Hematopoietic multipotent progenitor cell treated with erythropoietin and hydrocortisone succinate and interleukin-3 and kit ligand, for 6 days (in vitro differentiated cells): ENCODE measurements at regions not wholly inside any gene's neighbourhood (a gene's known extent, or its start where the extent isn't known, plus 50 kb on each side); places are given as distances from the start of the nearest gene placed in this dataset.

Source experiments
- DNase-seq: peaks from one replicate; pipeline ENCODE4 v3.0.0-alpha.2; 2015

- DNase-seq: no peak
Observed at GRCh38 chr6:98783578-98783977, 50.8 kb upstream of the POU3F2 start.
